ENCODE measurements at regions not wholly inside any gene's neighbourhood (a gene's known extent, or its start where the extent isn't known, plus 50 kb on each side); places are given as distances from the start of the nearest gene placed in this dataset.

GRCh38 chr4:84177831-84178542 lies 321.1 kb downstream of the NKX6-1 start:
- no peak overlapping the region for H3K4me3 ChIP-seq (ENCODE audit: low read length)
- TF ChIP-seq, protein P1, sequence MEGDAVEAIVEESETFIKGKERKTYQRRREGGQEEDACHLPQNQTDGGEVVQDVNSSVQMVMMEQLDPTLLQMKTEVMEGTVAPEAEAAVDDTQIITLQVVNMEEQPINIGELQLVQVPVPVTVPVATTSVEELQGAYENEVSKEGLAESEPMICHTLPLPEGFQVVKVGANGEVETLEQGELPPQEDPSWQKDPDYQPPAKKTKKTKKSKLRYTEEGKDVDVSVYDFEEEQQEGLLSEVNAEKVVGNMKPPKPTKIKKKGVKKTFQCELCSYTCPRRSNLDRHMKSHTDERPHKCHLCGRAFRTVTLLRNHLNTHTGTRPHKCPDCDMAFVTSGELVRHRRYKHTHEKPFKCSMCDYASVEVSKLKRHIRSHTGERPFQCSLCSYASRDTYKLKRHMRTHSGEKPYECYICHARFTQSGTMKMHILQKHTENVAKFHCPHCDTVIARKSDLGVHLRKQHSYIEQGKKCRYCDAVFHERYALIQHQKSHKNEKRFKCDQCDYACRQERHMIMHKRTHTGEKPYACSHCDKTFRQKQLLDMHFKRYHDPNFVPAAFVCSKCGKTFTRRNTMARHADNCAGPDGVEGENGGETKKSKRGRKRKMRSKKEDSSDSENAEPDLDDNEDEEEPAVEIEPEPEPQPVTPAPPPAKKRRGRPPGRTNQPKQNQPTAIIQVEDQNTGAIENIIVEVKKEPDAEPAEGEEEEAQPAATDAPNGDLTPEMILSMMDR (conservative IDR thresholded peaks at IDR 0.05; ENCODE audit: low read length) = no peak
- DNase-seq (ENCODE audit: low read depth) = no peak

DNA sequence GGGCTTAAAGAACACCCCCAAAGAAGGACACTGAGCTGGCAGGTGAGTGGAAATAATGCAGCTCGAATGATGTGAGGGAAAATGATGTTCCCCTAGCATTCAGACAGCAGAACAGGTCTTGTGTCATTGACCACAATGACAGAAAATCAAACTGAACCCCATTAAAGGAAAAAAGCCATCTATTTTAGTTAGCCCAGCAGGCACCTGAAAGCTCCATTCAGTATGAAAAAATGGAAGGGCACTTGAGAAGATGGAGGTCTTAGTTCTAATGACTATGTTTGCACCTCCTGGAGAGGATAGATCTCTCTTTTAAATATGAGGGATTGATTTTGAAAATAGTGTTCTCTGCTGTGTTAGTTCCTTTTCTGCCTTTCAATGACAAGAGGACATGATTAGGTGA lies 323.1 kb downstream of the NKX6-1 start:
- no peak overlapping the region for H3K4me3 ChIP-seq (ENCODE audit: low read length)
- TF ChIP-seq, protein P1 (conservative IDR thresholded peaks at IDR 0.05; ENCODE audit: low read length) = no peak
- no peak for DNase-seq (ENCODE audit: low read depth)

DNA sequence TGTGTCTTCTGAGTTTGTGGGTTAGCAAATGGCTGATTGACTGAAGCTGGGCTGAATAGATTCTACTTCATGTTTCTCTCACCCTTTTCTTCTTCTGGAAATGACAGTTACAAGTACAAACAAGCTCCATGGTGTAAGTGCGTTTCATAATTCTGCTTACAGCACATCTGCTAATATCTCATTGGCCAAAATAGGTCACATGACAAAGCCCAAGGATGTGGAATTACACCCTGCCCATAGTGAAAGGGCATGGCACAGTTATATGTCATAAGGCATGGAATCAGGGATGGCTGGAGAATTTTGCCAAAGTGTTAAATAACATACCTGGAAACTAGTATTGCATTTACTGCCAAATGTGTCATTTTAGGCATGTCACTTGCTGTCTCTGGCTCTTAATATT lies 327.2 kb downstream of the NKX6-1 start:
- TF ChIP-seq, protein P1 (conservative IDR thresholded peaks at IDR 0.05; ENCODE audit: low read length) = no peak
- H3K4me3 ChIP-seq (ENCODE audit: low read length) = no peak overlapping the region
- no peak for DNase-seq (ENCODE audit: low read depth)

GRCh38 chr4:84167564-84167963 lies 331.5 kb downstream of the NKX6-1 start:
- DNase-seq (ENCODE audit: low read depth) = no peak
- H3K4me3 ChIP-seq (ENCODE audit: low read length) = no peak overlapping the region
- TF ChIP-seq, protein P1 (conservative IDR thresholded peaks at IDR 0.05; ENCODE audit: low read length) = no peak; the same call in 1 of the 2 replicates

GRCh38 chr4:84167093-84167492 lies 332.0 kb downstream of the NKX6-1 start:
- TF ChIP-seq, protein P1 (conservative IDR thresholded peaks at IDR 0.05; ENCODE audit: low read length) = no peak
- no peak for DNase-seq (ENCODE audit: low read depth)
- no peak overlapping the region for H3K4me3 ChIP-seq (ENCODE audit: low read length)

DNA sequence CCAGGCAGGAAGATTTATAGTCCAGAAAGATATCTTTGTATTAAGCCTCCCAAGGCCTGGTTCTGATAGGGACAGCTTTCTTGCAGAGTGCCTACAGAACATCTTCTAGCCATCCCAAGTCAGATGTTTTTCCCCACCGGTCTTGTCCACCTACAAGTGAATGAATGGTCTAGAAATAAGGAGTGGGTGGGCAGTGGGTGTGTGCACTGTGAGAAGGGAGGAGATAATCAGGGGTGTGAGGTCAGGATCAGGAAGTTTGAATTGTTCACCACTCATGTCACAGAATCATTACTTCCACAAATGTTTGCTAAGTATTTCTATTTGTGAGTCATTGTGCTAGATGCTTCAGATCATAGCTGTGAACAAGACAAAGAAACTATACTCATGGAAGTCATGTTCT lies 332.6 kb downstream of the NKX6-1 start:
- no peak for DNase-seq (ENCODE audit: low read depth)

GRCh38 chr4:84164201-84164600 lies 334.9 kb downstream of the NKX6-1 start:
- TF ChIP-seq, protein P1 (conservative IDR thresholded peaks at IDR 0.05; ENCODE audit: low read length) = no peak
- H3K4me3 ChIP-seq (ENCODE audit: low read length) = no peak overlapping the region
- DNase-seq (ENCODE audit: low read depth) = no peak

More for the DNA sequence above, 332.6 kb downstream of the NKX6-1 start:
- TF ChIP-seq, protein P1 (conservative IDR thresholded peaks at IDR 0.05; ENCODE audit: low read length) = no peak
- no peak overlapping the region for H3K4me3 ChIP-seq (ENCODE audit: low read length)
